Upper lobe of left lung (tissue), 4 donors: ENCODE measurements at regions not wholly inside any gene's neighbourhood (a gene's known extent, or its start where the extent isn't known, plus 50 kb on each side); places are given as distances from the start of the nearest gene placed in this dataset.

Source experiments
- POLR2A ChIP-seq, 4 donors: fragments of 450-650 bp; IDR thresholded peaks; one replicate each; pipeline ENCODE4 v1.5.1; 2016 to 2017; ENCODE audit warnings: antibody characterized with exemption in 4 of 4, mild to moderate bottlenecking in 2 of 4
- TF ChIP-seq, protein P1 (sequence below), 6 experiments: fragments of 450-650 bp in 4 of 6; fragments of 200-600 bp in 2 of 6; sonication (generic) in 2 of 6; IDR thresholded peaks; one replicate each; pipeline ENCODE4 v1.5.1; 2016 to 2019; ENCODE audit warnings: antibody characterized with exemption in 6 of 6

GRCh38 chr2:194096402-194096801, 1560.6 kb upstream of the SLC39A10 start:
- TF ChIP-seq, protein P1, sequence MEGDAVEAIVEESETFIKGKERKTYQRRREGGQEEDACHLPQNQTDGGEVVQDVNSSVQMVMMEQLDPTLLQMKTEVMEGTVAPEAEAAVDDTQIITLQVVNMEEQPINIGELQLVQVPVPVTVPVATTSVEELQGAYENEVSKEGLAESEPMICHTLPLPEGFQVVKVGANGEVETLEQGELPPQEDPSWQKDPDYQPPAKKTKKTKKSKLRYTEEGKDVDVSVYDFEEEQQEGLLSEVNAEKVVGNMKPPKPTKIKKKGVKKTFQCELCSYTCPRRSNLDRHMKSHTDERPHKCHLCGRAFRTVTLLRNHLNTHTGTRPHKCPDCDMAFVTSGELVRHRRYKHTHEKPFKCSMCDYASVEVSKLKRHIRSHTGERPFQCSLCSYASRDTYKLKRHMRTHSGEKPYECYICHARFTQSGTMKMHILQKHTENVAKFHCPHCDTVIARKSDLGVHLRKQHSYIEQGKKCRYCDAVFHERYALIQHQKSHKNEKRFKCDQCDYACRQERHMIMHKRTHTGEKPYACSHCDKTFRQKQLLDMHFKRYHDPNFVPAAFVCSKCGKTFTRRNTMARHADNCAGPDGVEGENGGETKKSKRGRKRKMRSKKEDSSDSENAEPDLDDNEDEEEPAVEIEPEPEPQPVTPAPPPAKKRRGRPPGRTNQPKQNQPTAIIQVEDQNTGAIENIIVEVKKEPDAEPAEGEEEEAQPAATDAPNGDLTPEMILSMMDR (IDR thresholded peaks at IDR 0.05), result no peak
- TF ChIP-seq POLR2A (IDR thresholded peaks at IDR 0.05), result no peak
